ENCODE measurements at regions not wholly inside any gene's neighbourhood (a gene's known extent, or its start where the extent isn't known, plus 50 kb on each side); places are given as distances from the start of the nearest gene placed in this dataset.
"Not testable (repeated sequence)": the region's sequence is repeated elsewhere in the genome, so short reads cannot be mapped to it uniquely, and the experiment has no call there.

GRCh38 chr3:176619833-176620232 is 577.4 kb downstream of the TBL1XR1 start:
- Histone ChIP-seq H3K36me3 (ENCODE audit: insufficient read depth) (no peaks in the 10 kb centered on the region), H3K4me3 (ENCODE audit: low read depth, low read length) (no peak overlapping the region), H3K27ac (ENCODE audit: low read depth) (no peak overlapping the region), H3K4me1 (ENCODE audit: insufficient read depth) (no peaks in the 10 kb centered on the region)
- 83% methylated on average over 3 of the region's 3 CpGs for WGBS
- no peak for DNase-seq (ENCODE audit: extremely low spot score)

GRCh38 chr3:176615826-176616225 is 581.5 kb downstream of the TBL1XR1 start:
- Histone ChIP-seq H3K4me3 (ENCODE audit: low read depth, low read length) (no peak overlapping the region), H3K27ac (ENCODE audit: low read depth) (no peak overlapping the region), H3K36me3 (ENCODE audit: insufficient read depth) (no peaks in the 10 kb centered on the region), H3K4me1 (ENCODE audit: insufficient read depth) (no peaks in the 10 kb centered on the region)
- no peak for DNase-seq (ENCODE audit: extremely low spot score)

- no peak overlapping the region for H3K4me3 ChIP-seq (ENCODE audit: low read depth, low read length)
- DNase-seq (ENCODE audit: extremely low spot score): no peak
- no peaks in the 10 kb centered on the region for H3K4me1 ChIP-seq (ENCODE audit: insufficient read depth)
- WGBS: 86% methylated on average over 1 of the region's 1 CpG
- H3K36me3 ChIP-seq (ENCODE audit: insufficient read depth): no peaks in the 10 kb centered on the region
- no peak overlapping the region for H3K27ac ChIP-seq (ENCODE audit: low read depth)
Measured at GRCh38 chr3:176611703-176612102, 585.6 kb downstream of the TBL1XR1 start.

- no peaks in the 10 kb centered on the region for H3K36me3 ChIP-seq (ENCODE audit: insufficient read depth)
- no peak overlapping the region for H3K4me3 ChIP-seq (ENCODE audit: low read depth, low read length)
- no peak for DNase-seq (ENCODE audit: extremely low spot score)
- H3K4me1 ChIP-seq (ENCODE audit: insufficient read depth): no peaks in the 10 kb centered on the region
- H3K27ac ChIP-seq (ENCODE audit: low read depth): no peak overlapping the region
- 89% methylated on average over 5 of the region's 5 CpGs for WGBS
Measured at GRCh38 chr3:176609361-176609760, 587.9 kb downstream of the TBL1XR1 start.

- H3K4me3 ChIP-seq (ENCODE audit: low read depth, low read length); H3K36me3 ChIP-seq (ENCODE audit: insufficient read depth); DNase-seq (ENCODE audit: extremely low spot score); H3K4me1 ChIP-seq (ENCODE audit: insufficient read depth); H3K27ac ChIP-seq (ENCODE audit: low read depth): not testable (repeated sequence)
- 95% methylated on average over 2 of the region's 2 CpGs for whole genome bisulfite sequencing
Measured at GRCh38 chr3:176605553-176605952, 591.7 kb downstream of the TBL1XR1 start.

- DNase-seq (ENCODE audit: extremely low spot score): no peak
- Histone ChIP-seq H3K27ac (ENCODE audit: low read depth) (no peak overlapping the region), H3K4me3 (ENCODE audit: low read depth, low read length) (no peak overlapping the region), H3K4me1 (ENCODE audit: insufficient read depth) (no peaks in the 10 kb centered on the region), H3K36me3 (ENCODE audit: insufficient read depth) (no peaks in the 10 kb centered on the region)
Measured at GRCh38 chr3:176595307-176595706, 602.0 kb downstream of the TBL1XR1 start.

- 90% methylated on average over 1 of the region's 1 CpG for WGBS
- no peaks in the 10 kb centered on the region for H3K36me3 ChIP-seq (ENCODE audit: insufficient read depth)
- no peak overlapping the region for H3K27ac ChIP-seq (ENCODE audit: low read depth)
- H3K4me1 ChIP-seq (ENCODE audit: insufficient read depth): no peaks in the 10 kb centered on the region
- no peak overlapping the region for H3K4me3 ChIP-seq (ENCODE audit: low read depth, low read length)
- DNase-seq (ENCODE audit: extremely low spot score): no peak
Measured at GRCh38 chr3:176590722-176591121, 606.6 kb downstream of the TBL1XR1 start.

- 85% methylated on average over 2 of the region's 2 CpGs for WGBS
- Histone ChIP-seq H3K4me1 (ENCODE audit: insufficient read depth) (no peaks in the 10 kb centered on the region), H3K4me3 (ENCODE audit: low read depth, low read length) (no peak overlapping the region), H3K36me3 (ENCODE audit: insufficient read depth) (no peaks in the 10 kb centered on the region), H3K27ac (ENCODE audit: low read depth) (no peak overlapping the region)
- DNase-seq (ENCODE audit: extremely low spot score): no peak
Measured at GRCh38 chr3:176587089-176587488, 610.2 kb downstream of the TBL1XR1 start.

GRCh38 chr3:176584413-176585176 is 612.7 kb downstream of the TBL1XR1 start:
- DNase-seq (ENCODE audit: extremely low spot score): no peak
- Histone ChIP-seq H3K27ac (ENCODE audit: low read depth) (no peak overlapping the region), H3K4me3 (ENCODE audit: low read depth, low read length) (no peak overlapping the region), H3K4me1 (ENCODE audit: insufficient read depth) (no peaks in the 10 kb centered on the region), H3K36me3 (ENCODE audit: insufficient read depth) (no peaks in the 10 kb centered on the region)

- 88% methylated on average over 1 of the region's 1 CpG for WGBS
- no peak overlapping the region for H3K27ac ChIP-seq (ENCODE audit: low read depth)
- no peak for DNase-seq (ENCODE audit: extremely low spot score)
Measured at GRCh38 chr3:176583956-176584355, 613.3 kb downstream of the TBL1XR1 start.

GRCh38 chr3:176581589-176581988 is 615.7 kb downstream of the TBL1XR1 start:
- 93% methylated on average over 1 of the region's 1 CpG for WGBS
- H3K4me1 ChIP-seq (ENCODE audit: insufficient read depth): no peaks in the 10 kb centered on the region

More at GRCh38 chr3:176583956-176584355, 613.3 kb downstream of the TBL1XR1 start:
- Histone ChIP-seq H3K4me1 (ENCODE audit: insufficient read depth) (no peaks in the 10 kb centered on the region), H3K4me3 (ENCODE audit: low read depth, low read length) (no peak overlapping the region), H3K36me3 (ENCODE audit: insufficient read depth) (no peaks in the 10 kb centered on the region)

GRCh38 chr3:176579711-176580185 is 617.5 kb downstream of the TBL1XR1 start:
- Histone ChIP-seq H3K4me1 (ENCODE audit: insufficient read depth) (no peaks in the 10 kb centered on the region), H3K4me3 (ENCODE audit: low read depth, low read length) (no peak overlapping the region), H3K36me3 (ENCODE audit: insufficient read depth) (no peaks in the 10 kb centered on the region), H3K27ac (ENCODE audit: low read depth) (no peak overlapping the region)
- WGBS: 89% methylated on average over 2 of the region's 2 CpGs
- no peak for DNase-seq (ENCODE audit: extremely low spot score)

More at GRCh38 chr3:176581589-176581988, 615.7 kb downstream of the TBL1XR1 start:
- H3K27ac ChIP-seq (ENCODE audit: low read depth): no peak overlapping the region
- no peak for DNase-seq (ENCODE audit: extremely low spot score)
- no peak overlapping the region for H3K4me3 ChIP-seq (ENCODE audit: low read depth, low read length)
- no peaks in the 10 kb centered on the region for H3K36me3 ChIP-seq (ENCODE audit: insufficient read depth)

- Histone ChIP-seq H3K4me1 (ENCODE audit: insufficient read depth) (no peaks in the 10 kb centered on the region), H3K27ac (ENCODE audit: low read depth) (no peak overlapping the region), H3K4me3 (ENCODE audit: low read depth, low read length) (no peak overlapping the region), H3K36me3 (ENCODE audit: insufficient read depth) (no peaks in the 10 kb centered on the region)
- WGBS: 95% methylated on average over 3 of the region's 3 CpGs
- no peak for DNase-seq (ENCODE audit: extremely low spot score)
Measured at GRCh38 chr3:176578316-176578715, 619.0 kb downstream of the TBL1XR1 start.

- Histone ChIP-seq H3K4me3 (ENCODE audit: low read depth, low read length) (no peak overlapping the region), H3K27ac (ENCODE audit: low read depth) (no peak overlapping the region), H3K36me3 (ENCODE audit: insufficient read depth) (no peaks in the 10 kb centered on the region), H3K4me1 (ENCODE audit: insufficient read depth) (no peaks in the 10 kb centered on the region)
- WGBS: 75% methylated on average over 5 of the region's 5 CpGs
- DNase-seq (ENCODE audit: extremely low spot score): no peak
Measured at GRCh38 chr3:176577447-176577846, 619.8 kb downstream of the TBL1XR1 start.
